BE2C (cell line): ENCODE measurements at regions not wholly inside any gene's neighbourhood (a gene's known extent, or its start where the extent isn't known, plus 50 kb on each side); places are given as distances from the start of the nearest gene placed in this dataset.

Experiments used
- DNase-seq: peaks from one replicate; pipeline ENCODE4 v3.0.0-alpha.2; 2020
- H3K27me3 ChIP-seq: fragments of 250-450 bp; sonication (Bioruptor Pico); 2 replicates; pipeline ENCODE4 v1.5.1; 2020; ENCODE audit warnings: mild to moderate bottlenecking
- H3K36me3 ChIP-seq: fragments of 250-450 bp; sonication (Bioruptor Pico); 2 replicates; pipeline ENCODE4 v1.5.1; 2020; ENCODE audit warnings: mild to moderate bottlenecking
- H3K4me1 ChIP-seq: fragments of 250-450 bp; sonication (Bioruptor Pico); 2 replicates; pipeline ENCODE4 v1.5.1; 2020
- H3K4me3 ChIP-seq: 2 replicates; pipeline ENCODE4 v1.5.1; 2011; ENCODE audit warnings: low read depth, low read length
- H3K9me3 ChIP-seq: fragments of 250-450 bp; sonication (Bioruptor Pico); 2 replicates; pipeline ENCODE4 v1.5.1; 2020
- TF ChIP-seq, protein P1 (sequence below): IDR thresholded peaks from 2 replicates; pipeline ENCODE4 v1.5.1; 2012; ENCODE audit warnings: mild to moderate bottlenecking, low read depth, low read length

DNA sequence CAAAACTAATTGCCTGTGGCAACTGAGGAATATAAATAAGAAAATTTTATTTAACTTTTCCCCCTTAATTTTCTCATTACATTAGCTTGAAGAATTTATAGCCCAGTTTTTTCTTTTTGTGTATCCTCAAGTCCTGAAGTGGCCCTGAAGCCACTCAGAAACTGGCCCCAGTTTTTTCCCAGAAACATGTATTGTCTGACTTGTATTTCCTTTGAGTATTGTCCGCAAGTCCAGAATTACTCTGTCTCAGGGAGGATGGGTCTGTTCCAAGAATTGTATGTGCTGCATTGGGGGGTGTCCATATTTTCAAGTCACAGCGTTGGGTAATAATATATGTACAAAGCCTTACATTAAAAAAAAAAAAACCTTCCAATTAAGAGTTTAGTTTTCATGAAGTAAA, 149.7 kb upstream of the IL12A start:
- Histone ChIP-seq H3K9me3 (no peaks in the 10 kb centered on the region), H3K36me3 (peaks cover 7% of the 10 kb centered on the region; the same call in 1 of the 2 replicates), H3K4me3 (no peak overlapping the region), H3K4me1 (peaks cover 5% of the 10 kb centered on the region), H3K27me3 (no peaks in the 10 kb centered on the region)
- TF ChIP-seq, protein P1, sequence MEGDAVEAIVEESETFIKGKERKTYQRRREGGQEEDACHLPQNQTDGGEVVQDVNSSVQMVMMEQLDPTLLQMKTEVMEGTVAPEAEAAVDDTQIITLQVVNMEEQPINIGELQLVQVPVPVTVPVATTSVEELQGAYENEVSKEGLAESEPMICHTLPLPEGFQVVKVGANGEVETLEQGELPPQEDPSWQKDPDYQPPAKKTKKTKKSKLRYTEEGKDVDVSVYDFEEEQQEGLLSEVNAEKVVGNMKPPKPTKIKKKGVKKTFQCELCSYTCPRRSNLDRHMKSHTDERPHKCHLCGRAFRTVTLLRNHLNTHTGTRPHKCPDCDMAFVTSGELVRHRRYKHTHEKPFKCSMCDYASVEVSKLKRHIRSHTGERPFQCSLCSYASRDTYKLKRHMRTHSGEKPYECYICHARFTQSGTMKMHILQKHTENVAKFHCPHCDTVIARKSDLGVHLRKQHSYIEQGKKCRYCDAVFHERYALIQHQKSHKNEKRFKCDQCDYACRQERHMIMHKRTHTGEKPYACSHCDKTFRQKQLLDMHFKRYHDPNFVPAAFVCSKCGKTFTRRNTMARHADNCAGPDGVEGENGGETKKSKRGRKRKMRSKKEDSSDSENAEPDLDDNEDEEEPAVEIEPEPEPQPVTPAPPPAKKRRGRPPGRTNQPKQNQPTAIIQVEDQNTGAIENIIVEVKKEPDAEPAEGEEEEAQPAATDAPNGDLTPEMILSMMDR, result no peak
- DNase-seq, result no peak

DNA sequence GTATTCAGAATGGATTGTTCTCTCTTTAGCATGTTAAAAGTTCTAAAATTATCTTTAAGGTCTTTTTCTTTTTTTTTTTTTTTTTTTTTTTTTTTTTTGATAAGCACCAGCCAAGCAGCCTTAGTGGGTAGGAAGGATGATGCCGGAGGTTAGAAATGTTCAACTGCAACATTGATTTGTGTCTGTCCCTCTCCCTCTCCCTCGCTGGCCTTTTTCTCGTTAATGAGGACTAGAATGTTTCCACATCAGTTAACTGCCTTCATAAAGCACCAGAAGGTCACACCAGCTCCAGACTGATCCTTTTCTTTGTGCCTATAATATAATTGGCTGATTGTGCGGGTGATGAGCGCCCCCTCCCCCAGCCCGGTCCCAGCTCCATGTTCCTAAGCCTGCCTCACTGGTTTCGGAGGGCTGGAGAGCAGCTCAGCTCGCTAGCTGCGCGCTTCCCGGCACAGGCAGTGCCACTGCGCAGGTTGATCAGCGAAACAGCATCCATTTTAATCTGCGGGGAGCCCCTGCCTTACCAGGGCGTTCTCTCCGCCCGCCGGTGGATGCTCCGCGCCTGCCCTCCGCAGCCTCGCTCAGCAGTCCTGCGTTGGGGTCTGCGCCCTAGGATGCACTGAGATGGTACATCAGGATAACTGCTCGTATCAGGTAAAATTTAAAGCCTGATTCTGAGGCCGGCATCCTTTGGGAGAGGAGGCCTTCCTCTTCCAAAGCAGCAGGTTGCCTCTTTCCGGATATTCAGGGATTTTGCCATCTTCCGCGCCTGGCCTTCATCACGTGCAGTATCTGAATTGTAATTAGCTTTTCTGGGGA, 148.9 kb upstream of the IL12A start, which contains the start of gene SCHIP1:
Gene SCHIP1, plus strand, starts transcription at position 301 of the 819 bp plus-strand sequence.
- H3K36me3 ChIP-seq, result peaks cover 15% of the 10 kb centered on the region
- peak within 1 kb of the TSS; percentile 97 for H3K4me3 ChIP-seq
- no peaks in the 10 kb centered on the region for H3K9me3 ChIP-seq
- no peaks in the 10 kb centered on the region for H3K27me3 ChIP-seq
- TF ChIP-seq, protein P1, result no peak
- DNase-seq, result peak; percentile 89
- peaks cover 14% of the 10 kb centered on the region for H3K4me1 ChIP-seq

DNA sequence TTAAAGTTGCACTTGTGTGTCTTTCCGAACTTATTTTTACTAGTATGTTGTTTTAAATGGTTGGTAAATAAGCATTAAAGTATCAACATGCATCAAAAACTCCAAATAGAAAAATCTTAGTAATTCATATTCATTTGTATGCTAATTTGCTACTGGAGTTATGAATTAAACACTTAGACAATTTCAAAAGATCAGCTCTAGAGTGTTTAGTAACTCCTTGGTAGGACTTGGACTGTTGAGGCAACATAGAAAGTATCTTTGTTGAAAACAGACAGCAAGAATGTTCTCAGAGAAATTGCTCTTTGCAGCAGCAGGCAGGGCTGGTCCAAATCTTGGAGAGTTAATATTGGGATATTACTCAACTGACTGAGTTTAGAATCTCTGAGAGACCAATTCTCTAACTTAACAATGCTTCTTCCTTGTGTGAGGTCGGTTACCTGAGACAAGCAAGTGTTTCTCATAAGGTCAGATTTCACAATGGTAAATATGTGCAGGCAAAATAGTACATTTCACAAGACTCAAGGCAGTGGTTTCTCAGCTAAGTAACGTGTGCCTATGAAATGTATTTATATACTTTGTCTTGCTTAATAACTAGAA, 147.8 kb upstream of the IL12A start:
- H3K27me3 ChIP-seq, result no peaks in the 10 kb centered on the region
- TF ChIP-seq, protein P1, result no peak
- no peak for DNase-seq

DNA sequence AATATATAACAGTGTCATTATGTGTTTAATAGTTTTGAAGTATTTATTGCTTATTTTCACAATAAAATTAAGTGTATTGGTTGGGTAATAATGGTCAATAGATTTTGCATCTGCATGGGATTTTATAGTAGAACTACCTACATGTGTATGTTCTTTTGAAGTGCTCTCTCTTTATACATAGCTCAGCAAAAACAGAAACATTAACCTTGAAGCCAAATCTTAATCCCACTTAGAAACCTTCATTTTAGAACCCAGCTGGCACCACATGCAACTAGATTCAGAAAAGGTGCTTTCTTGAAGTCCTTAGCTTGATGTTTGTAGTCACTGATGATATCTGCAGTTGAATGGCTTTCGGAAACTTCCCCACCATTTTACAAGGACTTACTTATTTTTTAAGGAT, 146.9 kb upstream of the IL12A start:
- Histone ChIP-seq H3K36me3 (peaks cover 30% of the 10 kb centered on the region), H3K4me3 (peak overlapping the region; percentile 97), H3K9me3 (no peaks in the 10 kb centered on the region), H3K4me1 (peaks cover 28% of the 10 kb centered on the region), H3K27me3 (no peaks in the 10 kb centered on the region)
- DNase-seq, result no peak
- TF ChIP-seq, protein P1, result no peak

More for the DNA sequence above, 147.8 kb upstream of the IL12A start:
- H3K9me3 ChIP-seq, result no peaks in the 10 kb centered on the region
- peaks cover 25% of the 10 kb centered on the region for H3K36me3 ChIP-seq
- peak overlapping the region; percentile 97 for H3K4me3 ChIP-seq
- peaks cover 22% of the 10 kb centered on the region for H3K4me1 ChIP-seq

DNA sequence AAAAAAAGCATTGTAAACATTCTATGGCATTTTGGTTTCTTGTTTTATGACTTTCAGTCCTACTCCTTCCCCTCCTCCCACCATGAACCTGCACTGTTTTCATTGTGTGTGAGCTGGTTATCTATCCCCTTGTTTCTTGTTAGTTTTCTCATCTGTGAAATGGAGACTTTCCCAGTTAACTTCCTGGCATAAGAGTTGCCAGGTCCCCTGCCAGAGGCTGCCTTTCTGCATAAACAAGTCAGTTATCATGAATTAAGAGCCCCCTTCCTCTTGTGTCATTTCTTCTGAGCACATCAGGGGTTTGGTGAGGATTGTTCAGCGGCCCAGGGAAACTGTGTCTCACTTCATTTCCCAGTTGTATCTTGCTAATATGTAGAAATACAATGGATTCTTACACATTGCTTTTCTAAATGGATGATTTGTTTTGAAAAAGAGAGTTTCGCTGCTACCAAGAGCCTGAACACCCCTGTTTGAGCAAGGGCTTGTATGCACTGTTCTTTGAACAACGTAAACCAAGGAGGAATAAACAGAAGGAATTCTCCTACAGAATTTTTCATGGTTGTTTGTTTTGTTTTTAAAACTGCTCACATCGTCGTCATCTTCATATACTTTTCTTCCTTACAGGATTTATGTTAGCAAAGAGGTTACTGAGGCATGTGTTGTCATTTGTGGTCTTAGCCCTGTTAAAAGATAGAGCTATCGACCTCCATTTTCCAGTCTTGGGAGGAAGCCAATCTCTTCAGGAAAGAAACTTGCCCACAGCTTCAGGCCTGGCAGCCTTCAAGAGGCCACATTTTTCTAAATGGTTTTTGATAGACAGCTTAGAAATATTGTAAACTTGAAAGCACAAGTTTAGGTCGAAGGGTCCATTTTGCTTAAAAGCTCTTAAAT, 144.6 kb upstream of the IL12A start:
- peaks cover 50% of the 10 kb centered on the region for H3K4me1 ChIP-seq
- DNase-seq, result no peak
- TF ChIP-seq, protein P1, result no peak

More for the DNA sequence above, 144.6 kb upstream of the IL12A start:
- peak overlapping the region; percentile 16 for H3K4me3 ChIP-seq
- H3K36me3 ChIP-seq, result peaks cover 37% of the 10 kb centered on the region
- peaks cover 3% of the 10 kb centered on the region; the same call in 1 of the 2 replicates for H3K9me3 ChIP-seq
- H3K27me3 ChIP-seq, result no peaks in the 10 kb centered on the region
